Endothelial cell of umbilical vein (primary cell): ENCODE measurements at regions not wholly inside any gene's neighbourhood (a gene's known extent, or its start where the extent isn't known, plus 50 kb on each side); places are given as distances from the start of the nearest gene placed in this dataset.

Experiments used
- CTCF ChIP-seq, 2 donors: IDR thresholded peaks; 1 replicate in 1 of 2; 2 replicates in 1 of 2; pipeline ENCODE4 v1.5.1; 2011; ENCODE audit warnings: low read length in 2 of 2, mild to moderate bottlenecking in 2 of 2, moderate library complexity in 2 of 2, control low read depth in 1 of 2, inconsistent platforms in 1 of 2, low read depth in 1 of 2; ENCODE audit not compliant: insufficient read depth in 1 of 2; ENCODE audit errors: extremely low read depth in 1 of 2
- EZH2 ChIP-seq: IDR thresholded peaks from 2 replicates; pipeline ENCODE4 v1.6.1; 2012; ENCODE audit warnings: borderline replicate concordance, low read depth, mild to moderate bottlenecking, moderate library complexity, low read length, inconsistent platforms; ENCODE audit not compliant: severe bottlenecking
- MYC ChIP-seq: IDR thresholded peaks from one replicate; pipeline ENCODE4 v1.6.1; 2011; ENCODE audit warnings: mild to moderate bottlenecking, low read depth, low read length
- POLR2A ChIP-seq: IDR thresholded peaks from 2 replicates; pipeline ENCODE4 v1.6.1; 2012; ENCODE audit warnings: low read depth, mild to moderate bottlenecking, control low read depth, low read length
- POLR2AphosphoS5 ChIP-seq: IDR thresholded peaks from 2 replicates; pipeline ENCODE4 v1.6.1; 2012; ENCODE audit warnings: low read depth, mild to moderate bottlenecking, control low read depth, low read length, moderate library complexity; ENCODE audit not compliant: insufficient read depth

- TF ChIP-seq POLR2AphosphoS5 (no peak), CTCF (IDR thresholded peaks at IDR 0.05; ENCODE audit: extremely low read depth in 1 of 2, insufficient read depth in 1 of 2, low read depth in 1 of 2, low read length in 2 of 2) (no peak), EZH2 (no peak), POLR2A (no peak), MYC (no peak)
Observed at GRCh38 chr6:80437801-80438200, 331.3 kb downstream of the BCKDHB start.
